PFSK-1 (cell line): ENCODE measurements at regions not wholly inside any gene's neighbourhood (a gene's known extent, or its start where the extent isn't known, plus 50 kb on each side); places are given as distances from the start of the nearest gene placed in this dataset.

ENCODE experiments used
- FOXP2 ChIP-seq: optimal IDR thresholded peaks from 2 replicates; pipeline ENCODE3; 2011; ENCODE audit warnings: borderline replicate concordance, control low read depth, inconsistent platforms; ENCODE audit not compliant: insufficient read depth; ENCODE audit errors: extremely low read length, extremely low read depth
- POLR2AphosphoS5 ChIP-seq: IDR thresholded peaks from 2 replicates; pipeline ENCODE4 v1.6.1; 2012; ENCODE audit warnings: low read depth, mild to moderate bottlenecking, control low read depth, low read length, moderate library complexity
- SIN3A ChIP-seq: IDR thresholded peaks from 2 replicates; pipeline ENCODE4 v1.6.1; 2012; ENCODE audit warnings: mild to moderate bottlenecking, low read length, moderate library complexity, borderline replicate concordance; ENCODE audit not compliant: insufficient read depth
- TAF1 ChIP-seq: IDR thresholded peaks from 2 replicates; pipeline ENCODE4 v1.6.1; 2012; ENCODE audit warnings: low read length, control low read depth, borderline replicate concordance; ENCODE audit not compliant: insufficient read depth
- TF ChIP-seq, protein P1 (sequence below), 2 experiments: IDR thresholded peaks; 2 replicates each; pipeline versions ENCODE4 v1.6.1 to v1.8.0; 2011 to 2012; ENCODE audit warnings: low read depth in 2 of 2, low read length in 2 of 2, control low read depth in 1 of 2, inconsistent platforms in 1 of 2, mild to moderate bottlenecking in 1 of 2, moderate library complexity in 1 of 2; ENCODE audit not compliant: insufficient read depth in 1 of 2

DNA sequence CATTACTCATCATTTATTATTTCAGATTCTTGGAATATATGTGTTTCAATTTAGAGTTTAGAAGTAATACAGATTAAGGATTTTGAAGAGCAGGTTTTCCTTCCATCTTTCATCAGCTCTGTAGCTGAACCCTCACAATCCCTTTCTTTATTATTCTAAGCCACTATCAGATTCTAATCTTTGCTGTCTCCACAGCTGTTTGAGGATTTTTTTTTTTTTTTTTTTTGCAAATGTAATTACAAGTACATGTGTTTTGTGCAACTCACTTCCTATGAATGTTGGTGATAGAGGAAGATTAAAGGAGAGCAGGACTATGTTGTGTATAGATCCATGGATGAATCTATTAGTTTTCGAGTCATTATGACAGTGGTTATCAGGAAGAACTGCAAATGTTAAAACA is 87.4 kb upstream of the TENM3 start:
- TF ChIP-seq SIN3A (no peak), FOXP2 (no peak), POLR2AphosphoS5 (no peak), TAF1 (no peak)
- TF ChIP-seq, protein P1, sequence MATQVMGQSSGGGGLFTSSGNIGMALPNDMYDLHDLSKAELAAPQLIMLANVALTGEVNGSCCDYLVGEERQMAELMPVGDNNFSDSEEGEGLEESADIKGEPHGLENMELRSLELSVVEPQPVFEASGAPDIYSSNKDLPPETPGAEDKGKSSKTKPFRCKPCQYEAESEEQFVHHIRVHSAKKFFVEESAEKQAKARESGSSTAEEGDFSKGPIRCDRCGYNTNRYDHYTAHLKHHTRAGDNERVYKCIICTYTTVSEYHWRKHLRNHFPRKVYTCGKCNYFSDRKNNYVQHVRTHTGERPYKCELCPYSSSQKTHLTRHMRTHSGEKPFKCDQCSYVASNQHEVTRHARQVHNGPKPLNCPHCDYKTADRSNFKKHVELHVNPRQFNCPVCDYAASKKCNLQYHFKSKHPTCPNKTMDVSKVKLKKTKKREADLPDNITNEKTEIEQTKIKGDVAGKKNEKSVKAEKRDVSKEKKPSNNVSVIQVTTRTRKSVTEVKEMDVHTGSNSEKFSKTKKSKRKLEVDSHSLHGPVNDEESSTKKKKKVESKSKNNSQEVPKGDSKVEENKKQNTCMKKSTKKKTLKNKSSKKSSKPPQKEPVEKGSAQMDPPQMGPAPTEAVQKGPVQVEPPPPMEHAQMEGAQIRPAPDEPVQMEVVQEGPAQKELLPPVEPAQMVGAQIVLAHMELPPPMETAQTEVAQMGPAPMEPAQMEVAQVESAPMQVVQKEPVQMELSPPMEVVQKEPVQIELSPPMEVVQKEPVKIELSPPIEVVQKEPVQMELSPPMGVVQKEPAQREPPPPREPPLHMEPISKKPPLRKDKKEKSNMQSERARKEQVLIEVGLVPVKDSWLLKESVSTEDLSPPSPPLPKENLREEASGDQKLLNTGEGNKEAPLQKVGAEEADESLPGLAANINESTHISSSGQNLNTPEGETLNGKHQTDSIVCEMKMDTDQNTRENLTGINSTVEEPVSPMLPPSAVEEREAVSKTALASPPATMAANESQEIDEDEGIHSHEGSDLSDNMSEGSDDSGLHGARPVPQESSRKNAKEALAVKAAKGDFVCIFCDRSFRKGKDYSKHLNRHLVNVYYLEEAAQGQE (IDR thresholded peaks at IDR 0.05; ENCODE audit: insufficient read depth in 1 of 2, low read depth in 2 of 2, low read length in 2 of 2): no peak

DNA sequence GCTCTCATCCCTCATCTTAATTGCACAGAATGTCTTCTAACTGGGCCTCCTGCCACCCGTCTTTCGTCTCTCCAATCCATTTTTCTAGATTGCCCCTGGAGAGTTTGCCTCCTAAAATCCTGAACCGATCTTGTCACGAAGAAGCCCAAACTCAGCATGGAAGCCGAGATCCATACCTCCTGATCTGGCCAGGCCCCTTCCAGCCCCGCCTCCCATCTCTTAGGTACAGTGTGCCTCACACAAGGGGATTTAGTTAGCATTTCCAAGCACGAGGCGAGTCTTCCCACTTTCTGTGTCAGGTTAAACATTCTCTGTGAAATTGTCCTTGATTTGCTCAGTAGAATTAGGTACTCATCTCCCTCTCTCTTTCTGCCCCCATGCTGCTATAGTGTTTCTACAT is 80.0 kb upstream of the TENM3 start:
- TF ChIP-seq TAF1 (no peak), FOXP2 (no peak)
- TF ChIP-seq, protein P1 (IDR thresholded peaks at IDR 0.05; ENCODE audit: insufficient read depth in 1 of 2, low read depth in 2 of 2, low read length in 2 of 2): no peak

DNA sequence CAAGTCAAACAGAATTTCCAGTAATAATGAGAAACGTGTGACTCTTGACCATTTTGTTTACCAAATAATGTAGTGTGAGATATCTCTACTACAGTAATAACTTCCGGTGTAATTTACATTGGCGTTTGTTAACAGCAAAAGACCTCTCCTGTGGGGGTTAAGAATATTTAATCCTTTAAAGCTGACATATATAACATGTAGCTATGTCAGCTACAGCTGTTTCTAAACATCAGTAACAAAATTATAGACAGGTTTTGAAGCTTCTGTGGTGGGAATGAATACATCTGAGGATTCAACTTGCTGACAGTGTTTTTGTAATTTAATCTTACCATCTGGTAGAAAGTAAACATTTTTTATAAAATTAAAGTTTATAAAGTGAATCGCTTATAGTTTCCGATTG is 73.6 kb upstream of the TENM3 start:
- TF ChIP-seq SIN3A (no peak), POLR2AphosphoS5 (no peak), FOXP2 (no peak), TAF1 (no peak)
- TF ChIP-seq, protein P1 (IDR thresholded peaks at IDR 0.05; ENCODE audit: insufficient read depth in 1 of 2, low read depth in 2 of 2, low read length in 2 of 2): no peak

DNA sequence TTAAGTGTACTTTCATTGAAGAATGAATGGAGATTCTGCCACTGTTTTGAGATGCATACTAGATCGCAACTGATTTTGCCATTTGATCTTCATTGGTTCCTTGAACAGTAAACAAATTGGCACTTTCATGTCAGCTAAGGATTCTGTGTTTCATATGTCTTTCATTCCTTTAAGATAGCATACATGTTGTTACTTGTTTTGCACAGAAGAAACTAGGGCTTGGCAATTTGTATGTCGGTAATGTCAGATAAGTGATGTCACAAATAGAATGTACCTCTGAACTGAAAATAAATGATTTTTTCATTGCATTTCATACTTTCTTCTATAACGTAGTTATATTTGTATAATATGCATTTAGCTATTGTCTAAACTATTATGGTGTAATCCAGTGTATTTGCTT is 73.2 kb upstream of the TENM3 start:
- TF ChIP-seq POLR2AphosphoS5 (no peak), SIN3A (no peak), TAF1 (no peak), FOXP2 (no peak)
- TF ChIP-seq, protein P1 (IDR thresholded peaks at IDR 0.05; ENCODE audit: insufficient read depth in 1 of 2, low read depth in 2 of 2, low read length in 2 of 2): no peak

DNA sequence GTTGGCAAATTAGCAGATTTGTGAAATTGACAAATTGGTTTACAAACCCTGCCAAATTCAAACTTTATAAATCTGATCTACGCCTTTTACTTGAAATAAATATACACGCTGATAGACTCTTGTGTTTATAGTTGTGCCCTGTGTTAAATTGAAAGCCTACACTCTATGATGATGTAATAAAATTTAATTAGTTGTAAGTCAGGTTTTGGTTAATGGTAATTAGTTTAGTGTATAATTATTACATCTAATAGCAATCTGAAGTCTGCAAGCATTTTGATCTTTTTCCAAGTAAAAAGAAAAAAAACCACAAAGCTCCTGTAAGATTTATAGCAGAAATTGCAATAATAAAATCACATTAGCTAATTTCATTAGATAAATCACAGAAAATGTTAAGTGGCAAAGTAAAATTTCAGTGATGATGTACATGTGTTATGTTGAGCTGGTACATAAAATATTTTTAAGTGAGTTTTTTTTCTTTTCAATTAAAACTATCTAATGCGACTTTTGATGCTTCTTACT is 72.7 kb upstream of the TENM3 start:
- TF ChIP-seq SIN3A (no peak), POLR2AphosphoS5 (no peak), FOXP2 (no peak), TAF1 (no peak)
- TF ChIP-seq, protein P1 (IDR thresholded peaks at IDR 0.05; ENCODE audit: insufficient read depth in 1 of 2, low read depth in 2 of 2, low read length in 2 of 2): no peak
